ENCODE measurements at regions not wholly inside any gene's neighbourhood (a gene's known extent, or its start where the extent isn't known, plus 50 kb on each side); places are given as distances from the start of the nearest gene placed in this dataset.
"Not testable (repeated sequence)": the region's sequence is repeated elsewhere in the genome, so short reads cannot be mapped to it uniquely, and the experiment has no call there.

DNA sequence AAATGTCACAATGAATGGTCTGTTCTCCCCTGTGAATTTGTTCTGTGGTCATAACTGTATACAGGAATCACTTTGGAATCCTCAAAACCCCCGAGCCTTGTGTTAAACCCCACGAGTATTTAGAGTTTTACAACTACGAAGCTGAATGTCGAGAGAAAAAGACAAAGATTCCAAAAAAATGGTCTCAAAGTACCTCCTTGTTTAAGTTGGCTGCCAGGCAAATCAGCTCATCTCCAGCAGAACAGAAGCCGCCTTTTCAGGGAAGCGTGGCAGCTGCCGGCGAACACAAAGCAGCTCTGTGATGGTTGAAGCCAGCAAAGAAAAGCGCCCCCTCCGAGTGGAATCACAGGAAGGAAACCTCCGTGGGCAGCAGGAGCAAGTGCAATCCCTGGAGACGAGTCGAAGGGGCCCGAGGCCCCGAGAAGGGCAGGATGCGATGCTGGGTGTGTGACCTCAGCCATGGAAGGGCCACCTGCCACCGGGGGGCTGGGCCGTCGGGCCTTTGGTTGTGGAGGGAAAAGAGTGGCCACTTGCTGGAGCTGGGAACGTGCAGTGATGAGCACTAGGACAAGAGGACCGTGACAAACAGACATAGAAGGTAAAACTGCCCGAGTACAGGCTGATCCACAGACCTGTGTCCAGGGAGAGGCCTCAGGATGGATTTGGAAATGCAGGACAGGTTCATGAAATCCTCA lies 706.4 kb downstream of the SEMA5A start:
- DNase-seq (ENCODE audit: low read depth in 2 of 3, low spot score in 1 of 3) = no peak

DNA sequence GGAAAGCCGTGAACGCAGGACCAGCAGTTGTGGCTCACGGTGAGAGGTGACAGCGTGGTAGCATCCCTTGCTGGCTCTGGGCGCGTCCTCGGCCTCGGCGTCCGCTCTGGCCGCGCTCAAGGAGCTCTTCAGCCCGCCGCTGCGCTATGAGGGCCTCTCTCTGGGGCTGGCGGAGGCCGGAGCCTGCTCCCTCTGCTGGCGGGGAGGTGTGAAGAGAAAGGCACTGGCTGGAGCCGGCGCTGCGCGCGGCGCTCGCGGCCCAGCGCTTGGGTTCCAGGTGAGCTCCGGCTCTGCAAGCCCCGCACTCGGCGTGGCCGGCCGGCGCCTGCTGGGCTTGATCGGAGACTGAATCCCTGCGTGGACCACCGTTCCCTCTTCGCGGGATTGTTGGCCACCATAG lies 705.6 kb downstream of the SEMA5A start:
- DNase-seq (ENCODE audit: low read depth in 2 of 3, low spot score in 1 of 3) = no peak

- not testable (repeated sequence) for DNase-seq (ENCODE audit: low read depth in 2 of 3, low spot score in 1 of 3)
These were observed 705.1 kb downstream of the SEMA5A start for GRCh38 chr5:8840746-8841145.

DNA sequence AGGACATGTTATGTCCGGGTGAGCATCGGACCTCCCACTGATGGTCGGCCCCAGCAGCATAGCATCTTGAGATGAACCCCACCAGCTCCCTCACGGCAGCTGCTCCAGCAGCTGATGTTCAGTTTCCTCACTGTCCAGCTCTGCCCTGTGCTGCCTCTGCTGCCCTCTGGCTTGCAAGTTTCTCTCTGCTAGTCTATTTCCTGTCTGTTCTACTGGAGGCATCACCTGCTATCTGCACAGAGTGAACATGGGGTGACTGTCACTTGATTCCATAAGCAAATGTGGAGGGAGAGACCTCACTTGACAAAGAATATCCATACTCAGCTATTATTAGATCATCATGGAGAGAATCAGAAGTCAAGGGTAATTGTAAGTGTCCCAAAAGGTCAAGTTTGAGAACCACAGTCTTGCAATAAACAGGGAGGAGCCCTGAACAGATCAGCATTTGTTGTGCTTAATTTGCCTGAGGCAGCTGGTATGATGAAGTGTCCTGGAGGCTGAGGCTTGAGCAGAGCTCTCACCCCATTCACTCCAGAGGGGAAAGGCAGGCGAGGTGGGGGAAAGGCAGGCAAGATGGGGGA lies 702.8 kb downstream of the SEMA5A start:
- no peak for DNase-seq (ENCODE audit: low read depth in 2 of 3, low spot score in 1 of 3)

DNA sequence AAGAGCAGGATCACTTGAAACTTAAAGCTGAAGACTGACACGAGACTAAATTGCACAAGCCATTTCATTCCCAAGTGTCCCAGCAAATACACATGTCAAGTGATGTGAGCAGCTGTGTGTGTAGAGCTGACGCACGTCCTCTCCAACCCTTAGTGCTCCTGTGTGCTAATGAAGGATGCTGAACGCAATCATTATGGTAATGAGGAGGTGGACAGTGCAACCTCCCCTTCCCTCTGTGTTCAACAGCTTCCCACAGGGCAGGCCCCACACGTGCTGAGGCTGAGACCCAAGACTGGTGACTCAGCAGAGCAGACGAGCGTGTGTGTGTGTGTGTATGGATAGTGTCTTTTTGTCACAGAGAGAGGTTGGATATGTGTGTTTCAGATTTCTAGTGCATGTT lies 702.1 kb downstream of the SEMA5A start:
- DNase-seq (ENCODE audit: low read depth in 2 of 3, low spot score in 1 of 3) = no peak

GRCh38 chr5:8844206-8844605 lies 701.7 kb downstream of the SEMA5A start:
- no peak for DNase-seq (ENCODE audit: low read depth in 2 of 3, low spot score in 1 of 3)

DNA sequence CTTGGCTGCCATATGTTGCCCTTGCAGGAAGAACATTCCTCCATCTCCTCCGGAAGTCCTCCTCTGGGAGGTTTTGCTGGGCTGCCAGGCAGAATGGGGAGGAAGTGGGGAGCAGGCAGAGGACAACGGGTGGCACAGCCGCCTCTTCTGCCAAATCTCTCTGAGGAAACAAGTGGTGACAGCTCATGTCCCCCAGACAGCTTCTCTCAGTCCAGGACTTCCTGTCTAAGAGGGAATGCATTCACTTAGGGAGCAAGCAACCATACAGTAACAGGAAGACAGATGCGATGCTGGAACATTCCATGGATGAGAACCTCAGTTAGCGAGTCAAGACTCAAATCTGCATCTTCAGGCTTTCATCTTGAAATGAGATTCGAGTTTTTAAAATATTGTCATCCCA lies 701.0 kb downstream of the SEMA5A start:
- no peak for DNase-seq (ENCODE audit: low read depth in 2 of 3, low spot score in 1 of 3)

DNA sequence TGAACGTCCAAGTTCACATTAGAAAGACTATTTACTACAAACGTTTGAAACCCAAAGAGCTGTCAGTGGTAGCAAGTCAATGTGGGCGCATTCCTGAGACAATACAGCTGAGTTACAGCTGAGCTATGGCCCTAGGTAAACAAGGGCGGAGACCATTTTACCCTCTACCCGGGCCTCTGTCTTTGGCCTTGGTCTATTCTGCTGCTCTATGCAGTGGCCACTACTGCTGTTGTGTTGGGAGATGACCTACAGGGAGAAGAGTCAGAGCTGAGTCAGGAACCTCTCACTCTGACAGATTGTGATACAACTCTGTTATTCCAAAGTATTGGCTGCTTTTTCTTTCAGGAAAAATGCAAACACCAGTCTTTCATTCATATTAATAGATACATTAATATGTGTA lies 700.6 kb downstream of the SEMA5A start:
- no peak for DNase-seq (ENCODE audit: low read depth in 2 of 3, low spot score in 1 of 3)

DNA sequence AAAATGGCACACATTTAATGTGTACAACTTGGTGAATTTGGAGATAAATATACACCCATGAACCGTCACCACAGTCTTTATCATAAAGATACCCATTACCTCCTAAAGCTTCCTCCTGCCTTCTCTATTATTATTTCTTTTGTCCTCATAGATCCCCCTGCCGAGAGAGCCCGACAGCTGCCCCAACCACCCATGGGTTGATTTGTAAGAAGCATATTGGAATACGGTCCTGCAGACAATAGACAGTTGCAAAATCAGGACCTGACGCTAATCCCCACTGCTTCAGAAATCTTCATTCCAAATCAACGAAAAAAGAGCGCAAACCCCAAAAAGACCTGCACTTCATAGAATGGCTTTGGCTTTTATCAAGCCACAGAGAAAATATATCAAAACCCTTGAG lies 697.5 kb downstream of the SEMA5A start:
- no peak for DNase-seq (ENCODE audit: low read depth in 2 of 3, low spot score in 1 of 3)

GRCh38 chr5:8848997-8849594 lies 696.8 kb downstream of the SEMA5A start:
- no peak for DNase-seq (ENCODE audit: low read depth in 2 of 3, low spot score in 1 of 3)

GRCh38 chr5:8851101-8851500 lies 694.8 kb downstream of the SEMA5A start:
- DNase-seq (ENCODE audit: low read depth in 2 of 3, low spot score in 1 of 3) = no peak

DNA sequence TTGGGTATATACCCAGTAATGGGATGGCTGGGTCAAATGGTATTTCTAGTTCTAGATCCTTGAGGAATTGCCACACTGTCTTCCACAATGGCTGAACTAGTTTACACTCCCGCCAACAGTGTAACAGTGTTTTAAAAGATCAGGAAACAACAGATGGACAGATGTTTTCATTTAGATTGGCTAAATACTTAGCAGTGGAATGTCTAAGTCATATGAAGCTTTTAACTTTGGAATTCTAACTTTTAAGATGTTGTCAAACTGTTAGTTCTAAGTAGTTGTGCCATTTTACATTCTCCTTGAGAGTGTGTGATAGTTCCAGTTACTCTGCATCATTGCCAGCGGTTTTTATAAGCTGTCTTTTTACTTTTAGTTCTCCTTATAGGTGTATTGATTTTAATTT lies 688.8 kb downstream of the SEMA5A start:
- no peak for DNase-seq (ENCODE audit: low read depth in 2 of 3, low spot score in 1 of 3)

DNA sequence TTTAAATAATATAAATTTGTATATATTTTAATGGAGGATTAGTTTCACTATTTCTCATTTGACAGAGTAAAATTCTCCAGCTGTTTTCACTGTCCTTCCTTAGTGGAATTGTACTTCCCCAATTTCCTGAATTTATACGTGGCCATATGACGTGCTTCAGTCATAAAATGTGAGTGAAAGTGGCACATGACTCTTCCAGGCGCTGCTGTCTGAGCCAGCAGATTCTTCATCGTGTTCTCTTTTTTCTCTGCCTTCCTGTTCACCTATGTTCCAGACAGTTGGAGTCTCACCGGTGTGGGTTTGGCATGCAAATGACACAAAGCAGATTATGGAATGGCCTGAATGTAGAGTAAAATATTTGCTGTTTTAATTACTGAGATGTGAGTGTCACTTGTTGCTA lies 684.1 kb downstream of the SEMA5A start:
- no peak for DNase-seq (ENCODE audit: low read depth in 2 of 3, low spot score in 1 of 3)

GRCh38 chr5:8864053-8864452 lies 681.8 kb downstream of the SEMA5A start:
- DNase-seq (ENCODE audit: low read depth in 2 of 3, low spot score in 1 of 3) = no peak

DNA sequence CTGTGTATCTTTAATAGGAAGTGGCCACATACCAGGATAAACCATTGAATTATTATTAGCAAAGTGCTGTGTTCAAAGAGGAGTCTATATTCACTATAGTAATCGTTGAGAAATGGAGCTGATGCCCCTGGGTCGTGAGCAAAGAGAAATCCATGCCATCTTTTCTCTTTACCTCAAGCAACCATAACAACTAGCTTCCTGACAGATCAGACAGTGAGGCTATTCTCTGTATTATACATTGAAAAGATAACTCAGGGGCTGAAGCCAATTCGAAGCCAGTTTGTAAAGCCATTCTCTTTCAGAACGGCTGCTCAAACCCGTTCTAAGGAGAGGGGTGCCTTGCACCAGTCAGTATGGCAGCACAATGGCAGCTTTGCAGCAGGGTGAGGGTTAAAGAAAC lies 680.6 kb downstream of the SEMA5A start:
- DNase-seq (ENCODE audit: low read depth in 2 of 3, low spot score in 1 of 3) = no peak

DNA sequence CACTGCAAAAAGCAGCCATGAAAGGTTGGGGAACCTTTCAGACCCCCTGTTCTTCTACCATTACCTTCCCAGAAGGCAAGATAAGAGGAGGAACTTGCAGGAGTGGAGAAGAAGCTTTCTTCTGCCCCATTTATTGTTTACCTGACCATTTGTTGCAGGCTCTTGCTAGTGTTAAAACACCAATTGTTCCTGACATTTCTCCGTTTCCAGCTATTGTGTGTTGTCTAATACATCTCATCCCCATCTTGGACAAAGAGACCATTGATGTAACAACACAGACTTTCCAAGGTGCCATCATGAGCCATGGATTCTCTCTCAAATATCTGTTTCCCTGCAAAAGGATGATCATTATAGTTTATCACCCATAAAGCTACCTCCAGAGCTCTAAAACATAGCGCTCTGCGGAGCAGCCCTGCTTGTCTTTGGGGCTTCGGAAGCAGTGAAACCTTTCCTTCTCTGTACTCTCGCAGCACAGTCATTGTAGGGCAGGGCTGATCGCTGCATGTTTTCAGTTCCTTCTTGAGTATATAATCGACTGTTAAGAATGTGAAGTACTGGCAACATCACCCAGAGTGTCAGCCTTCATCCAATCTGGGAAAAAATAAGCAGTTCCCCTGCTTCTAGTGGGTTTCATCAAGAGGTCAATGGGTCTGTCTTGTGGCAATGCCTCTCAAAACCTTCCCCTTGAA lies 680.0 kb downstream of the SEMA5A start:
- DNase-seq (ENCODE audit: low read depth in 2 of 3, low spot score in 1 of 3) = no peak

GRCh38 chr5:8868283-8868682 lies 677.6 kb downstream of the SEMA5A start:
- no peak for DNase-seq (ENCODE audit: low read depth in 2 of 3, low spot score in 1 of 3)

DNA sequence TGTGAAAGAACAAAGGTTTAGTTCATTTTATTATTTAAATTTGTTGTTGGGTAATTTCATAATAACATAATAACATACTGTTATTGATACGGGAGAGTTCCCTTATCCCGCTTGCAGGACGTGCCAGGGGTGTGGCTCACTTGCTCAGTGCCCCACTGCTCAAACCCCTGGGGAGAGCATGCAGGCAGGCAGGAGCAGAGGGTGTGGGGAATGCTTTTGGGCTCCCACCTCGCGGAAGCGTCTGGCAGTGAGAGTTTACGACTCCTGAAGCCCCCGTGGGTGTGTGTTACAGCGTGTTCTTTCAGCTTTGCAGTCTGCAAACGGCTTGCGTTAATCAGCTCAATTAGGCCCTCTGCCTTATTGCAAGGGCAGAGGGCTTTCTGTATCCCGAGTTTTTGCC lies 675.9 kb downstream of the SEMA5A start:
- DNase-seq (ENCODE audit: low read depth in 2 of 3, low spot score in 1 of 3) = no peak

GRCh38 chr5:8870349-8870958 lies 675.4 kb downstream of the SEMA5A start:
- DNase-seq (ENCODE audit: low read depth in 2 of 3, low spot score in 1 of 3) = no peak

GRCh38 chr5:8870959-8871355 lies 674.9 kb downstream of the SEMA5A start:
- no peak for DNase-seq (ENCODE audit: low read depth in 2 of 3, low spot score in 1 of 3)

DNA sequence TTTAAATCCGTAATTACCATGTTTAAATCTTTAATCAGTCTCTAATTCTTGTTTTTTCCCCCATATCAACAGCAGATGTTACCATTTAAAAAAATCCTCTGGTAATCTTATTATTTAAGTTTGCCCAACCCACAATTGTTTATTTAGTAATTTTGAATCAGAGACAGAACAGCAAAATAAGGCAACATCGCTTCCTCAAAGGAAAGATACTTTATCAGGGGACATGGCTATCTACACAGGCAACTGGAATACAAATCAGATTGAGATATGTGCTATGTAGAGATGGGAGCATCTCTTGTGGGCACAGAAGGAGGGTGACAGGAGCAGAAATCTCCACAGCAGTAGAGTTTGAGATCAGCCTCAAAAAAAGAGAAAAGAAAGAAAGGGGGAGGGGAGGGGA lies 674.4 kb downstream of the SEMA5A start:
- DNase-seq (ENCODE audit: low read depth in 2 of 3, low spot score in 1 of 3) = no peak

GRCh38 chr5:8875722-8876121 lies 670.2 kb downstream of the SEMA5A start:
- DNase-seq (ENCODE audit: low read depth in 2 of 3, low spot score in 1 of 3) = no peak
